GM12875 (cell line): ENCODE measurements at regions not wholly inside any gene's neighbourhood (a gene's known extent, or its start where the extent isn't known, plus 50 kb on each side); places are given as distances from the start of the nearest gene placed in this dataset.

Experiments
- H3K4me3 ChIP-seq: one replicate; pipeline ENCODE4 v1.5.1; 2011; ENCODE audit warnings: low read depth, low read length, control low read depth
- CTCF ChIP-seq: IDR thresholded peaks from 2 replicates; pipeline ENCODE4 v1.5.1; 2011; ENCODE audit warnings: low read depth, mild to moderate bottlenecking, control low read depth, inconsistent platforms, low read length, moderate library complexity, borderline replicate concordance; ENCODE audit not compliant: insufficient read depth

- H3K4me3 ChIP-seq = no peak overlapping the region
- no peak for TF ChIP-seq CTCF
These were observed 228.5 kb downstream of the RHOU start for GRCh38 chr1:228963795-228964177.

GRCh38 chr1:228964178-228965089 lies 229.2 kb downstream of the RHOU start:
- no peak overlapping the region for H3K4me3 ChIP-seq
- TF ChIP-seq CTCF = no peak

GRCh38 chr1:228968891-228969606 lies 233.8 kb downstream of the RHOU start:
- TF ChIP-seq CTCF = no peak

GRCh38 chr1:228969953-228970800 lies 234.9 kb downstream of the RHOU start:
- H3K4me3 ChIP-seq = no peak overlapping the region
- TF ChIP-seq CTCF = no peak

More at GRCh38 chr1:228968891-228969606, 233.8 kb downstream of the RHOU start:
- no peak overlapping the region for H3K4me3 ChIP-seq

- no peak overlapping the region for H3K4me3 ChIP-seq
- no peak for TF ChIP-seq CTCF
These were observed 237.3 kb downstream of the RHOU start for GRCh38 chr1:228972576-228972975.

GRCh38 chr1:228974273-228974672 lies 239.0 kb downstream of the RHOU start:
- no peak for TF ChIP-seq CTCF
- H3K4me3 ChIP-seq = no peak overlapping the region
